HG02943 (cell line): ENCODE measurements at regions not wholly inside any gene's neighbourhood (a gene's known extent, or its start where the extent isn't known, plus 50 kb on each side); places are given as distances from the start of the nearest gene placed in this dataset.

ENCODE experiments used
- ATAC-seq: cut with Tn5 transposase; IDR thresholded peaks from one replicate; pipeline ENCODE4 v1.9.1; 2021; ENCODE audit warnings: mild to moderate bottlenecking, low read depth, moderate library complexity; ENCODE audit not compliant: unreplicated experiment

GRCh38 chr3:111244760-111245159 lies 173.1 kb downstream of the NECTIN3 start:
- ATAC-seq = no peak

DNA sequence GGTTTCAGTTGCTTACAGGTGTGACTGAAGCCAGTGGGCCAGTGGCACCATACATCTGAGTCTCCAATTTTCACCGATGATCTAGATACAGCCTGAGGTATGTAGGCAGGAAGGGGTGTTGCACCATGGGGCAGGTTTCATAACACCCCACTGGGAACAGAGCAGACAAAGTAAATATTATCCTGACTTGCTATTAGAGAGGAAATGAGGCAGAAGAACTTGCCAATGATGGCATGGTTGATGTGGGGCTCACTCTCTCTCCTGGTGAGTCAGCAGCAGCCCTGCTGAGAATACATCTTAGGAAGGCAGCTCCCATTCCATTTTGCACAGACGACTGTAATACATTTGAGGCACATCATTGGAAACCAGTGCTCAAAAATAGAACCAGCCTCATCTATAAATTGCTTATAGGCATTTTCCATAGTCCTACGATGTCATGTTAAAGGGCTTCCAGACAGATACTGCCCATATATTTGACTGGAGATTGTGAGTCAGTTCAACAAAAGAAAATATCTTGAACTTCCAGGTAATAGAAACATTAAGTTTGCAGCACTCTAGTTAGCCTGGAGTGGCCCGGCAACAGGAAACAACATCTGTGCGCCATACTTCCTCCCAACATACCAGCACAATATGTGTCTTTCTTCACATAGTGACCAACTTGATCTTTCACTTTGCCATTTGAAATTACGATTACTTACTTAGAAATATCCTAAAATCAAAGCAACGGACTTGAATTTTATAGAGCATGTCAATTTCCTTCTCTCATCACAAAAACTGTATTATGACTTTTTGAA lies 175.5 kb downstream of the NECTIN3 start:
- ATAC-seq = no peak

DNA sequence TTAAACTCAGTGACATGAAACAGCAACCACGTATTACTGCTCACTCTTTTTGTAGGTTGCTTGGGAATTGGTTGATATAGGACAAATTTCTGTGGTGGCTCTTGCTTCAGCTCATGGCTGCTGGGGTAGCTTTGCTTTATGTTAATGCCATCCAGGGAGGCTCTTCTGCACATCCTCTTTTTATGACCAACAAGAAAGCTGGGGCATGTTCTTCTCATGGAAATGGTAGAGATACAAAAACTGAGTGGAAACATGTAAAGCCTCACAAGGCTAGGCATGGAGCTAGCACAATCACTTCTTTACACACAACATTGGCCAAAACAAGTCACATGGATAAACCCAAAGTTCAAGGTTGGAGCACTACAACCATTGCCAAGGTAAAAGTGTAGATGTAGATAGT lies 176.8 kb downstream of the NECTIN3 start:
- no peak for ATAC-seq

GRCh38 chr3:111249421-111249820 lies 177.8 kb downstream of the NECTIN3 start:
- no peak for ATAC-seq

GRCh38 chr3:111252779-111253178 lies 181.2 kb downstream of the NECTIN3 start:
- ATAC-seq = no peak

GRCh38 chr3:111253733-111254132 lies 182.1 kb downstream of the NECTIN3 start:
- no peak for ATAC-seq

GRCh38 chr3:111260878-111261277 lies 189.3 kb downstream of the NECTIN3 start:
- no peak for ATAC-seq

DNA sequence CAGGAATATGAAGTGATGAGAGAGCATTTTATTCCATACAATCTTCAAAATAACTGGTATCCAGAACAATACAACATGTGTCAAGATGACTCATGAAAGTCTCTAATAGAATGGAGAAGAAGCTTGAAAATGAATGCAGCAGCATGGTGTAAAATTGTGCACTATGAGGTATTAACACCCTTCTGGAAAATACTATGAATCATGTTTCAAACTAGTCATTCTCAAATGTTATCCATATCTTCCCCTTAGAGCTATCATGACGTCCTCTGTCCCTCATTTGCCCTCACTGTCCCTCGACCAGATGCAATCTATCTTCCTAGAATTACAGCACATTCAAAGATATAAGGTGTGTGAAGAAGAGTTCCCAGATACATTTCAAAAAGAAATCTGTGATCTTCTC lies 198.2 kb downstream of the NECTIN3 start:
- ATAC-seq = no peak

GRCh38 chr3:111277226-111277625 lies 205.6 kb downstream of the NECTIN3 start:
- no peak for ATAC-seq

- no peak for ATAC-seq
Measured at GRCh38 chr3:111278959-111279358, 207.3 kb downstream of the NECTIN3 start.

- no peak for ATAC-seq
Measured at GRCh38 chr3:111282024-111282423, 210.4 kb downstream of the NECTIN3 start.

DNA sequence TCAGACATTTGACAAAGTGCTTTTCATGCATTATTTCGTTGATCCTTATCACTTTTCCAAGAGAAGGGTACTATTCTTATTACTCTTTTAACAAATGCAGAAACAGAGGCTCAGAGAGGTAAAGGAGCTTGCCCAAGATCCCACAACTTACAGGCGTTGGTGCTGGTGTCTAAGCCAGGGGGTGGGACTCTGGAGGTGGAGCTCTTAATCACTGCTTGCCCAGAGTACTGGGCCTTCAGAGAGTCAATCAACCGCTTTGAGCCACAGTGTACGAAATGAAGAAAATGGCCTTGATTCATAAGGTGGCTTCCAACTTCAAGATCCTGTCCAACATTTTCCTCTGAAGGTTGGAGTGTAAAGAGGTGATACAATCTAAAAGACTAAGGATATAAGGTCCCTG lies 211.5 kb downstream of the NECTIN3 start:
- ATAC-seq = no peak

DNA sequence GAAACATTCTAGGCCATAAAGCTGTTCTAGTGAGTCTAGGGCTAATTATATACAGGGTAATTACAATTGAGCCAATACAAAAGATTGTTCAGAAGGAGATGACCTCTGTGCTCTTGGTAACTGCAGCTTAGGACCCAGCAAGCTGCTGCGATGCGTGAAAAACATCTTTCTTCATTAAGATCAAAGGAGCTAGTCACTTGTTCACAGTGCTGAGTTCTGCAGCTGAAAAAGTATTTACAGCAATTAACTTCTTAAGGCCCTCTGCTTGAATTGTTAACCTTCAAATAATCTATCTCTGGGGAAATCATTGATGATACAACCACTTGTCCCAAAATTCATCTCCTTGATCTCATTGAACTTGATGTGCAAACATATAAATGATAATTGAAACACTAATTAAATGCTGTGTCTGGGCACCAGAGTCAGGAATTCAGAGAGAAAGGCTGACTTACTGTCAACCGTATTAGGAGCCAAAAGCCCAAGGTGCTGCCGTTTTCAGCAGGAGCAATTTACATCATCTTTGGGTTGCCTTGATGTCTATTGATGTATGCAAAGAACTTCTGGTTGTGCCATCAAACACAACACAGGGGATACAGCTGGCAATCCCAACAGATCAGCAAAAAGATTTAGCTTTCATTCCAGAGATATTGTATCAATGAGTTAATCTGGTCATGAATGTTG lies 213.0 kb downstream of the NECTIN3 start:
- ATAC-seq = no peak

DNA sequence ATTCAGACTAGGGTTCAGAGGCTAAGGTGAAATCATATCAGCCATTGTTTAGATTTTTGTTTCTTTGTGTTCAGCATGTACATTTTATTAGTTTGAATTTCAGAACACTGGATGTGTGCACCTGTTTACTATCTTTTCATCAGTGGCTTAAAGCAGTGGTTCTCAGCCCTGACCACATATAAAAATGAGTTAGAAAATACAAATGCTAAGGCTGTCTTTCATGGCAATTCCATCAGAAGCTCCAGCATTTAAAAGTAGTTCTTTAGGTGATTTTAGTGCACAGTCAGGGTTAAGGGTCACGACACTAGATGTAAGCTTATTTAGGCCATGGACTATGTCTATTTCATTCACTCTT lies 213.5 kb downstream of the NECTIN3 start:
- ATAC-seq = no peak

DNA sequence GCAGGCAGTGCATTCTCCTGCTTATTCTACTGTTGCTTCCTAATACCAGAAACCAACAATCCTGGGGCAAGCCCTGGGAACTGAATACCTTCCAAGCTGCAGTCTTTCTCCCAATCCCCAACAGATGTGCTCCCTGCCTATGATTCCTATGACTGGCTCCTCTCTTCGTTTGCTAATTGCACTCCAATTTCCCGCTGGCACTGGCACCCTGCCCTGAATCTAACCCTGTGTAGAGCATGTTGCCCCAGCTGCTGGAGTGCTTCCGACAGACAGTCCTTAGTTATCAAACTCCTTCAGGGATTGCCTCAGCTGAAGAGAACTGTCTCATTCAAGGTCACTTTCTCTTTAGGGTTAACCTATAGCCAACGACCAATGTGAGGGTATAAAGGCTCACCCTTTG lies 214.1 kb downstream of the NECTIN3 start:
- ATAC-seq = no peak

DNA sequence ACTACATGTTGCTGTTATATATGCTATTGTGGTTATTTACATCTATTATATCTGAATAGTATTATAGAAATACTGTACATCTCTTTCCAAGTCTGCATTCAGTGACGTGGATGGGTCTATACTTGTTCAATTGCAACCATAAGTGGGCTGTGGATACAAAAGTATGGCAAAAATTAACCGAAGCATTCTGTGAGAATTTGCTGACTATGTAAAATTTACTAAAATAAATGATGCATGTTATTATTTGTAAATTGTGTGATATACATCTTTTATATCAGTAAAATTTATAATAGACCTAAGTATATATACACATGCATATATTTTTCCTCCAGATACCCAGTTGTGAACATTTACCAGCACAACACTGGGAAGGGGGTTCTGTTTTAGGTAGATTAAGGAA lies 215.1 kb downstream of the NECTIN3 start:
- ATAC-seq = no peak

DNA sequence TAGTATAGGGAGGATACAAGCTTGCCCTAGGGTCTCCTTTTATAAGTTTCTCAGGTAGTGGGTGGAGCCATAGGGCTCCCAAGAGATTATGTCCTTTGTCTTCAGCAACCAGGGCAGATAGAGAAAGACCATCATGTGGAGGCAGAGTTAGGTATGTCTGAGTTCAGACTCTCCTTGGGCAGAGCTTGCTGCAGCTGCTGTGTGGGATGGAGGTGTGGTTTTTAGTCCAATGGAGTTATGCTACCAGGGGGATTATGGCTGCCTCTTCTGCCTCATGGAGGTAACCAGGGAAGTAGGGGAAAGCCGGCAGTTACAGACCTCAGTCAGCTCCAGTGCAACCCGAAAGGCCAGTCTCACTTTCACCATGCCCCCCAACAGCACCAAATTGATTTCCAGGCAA lies 220.5 kb downstream of the NECTIN3 start:
- no peak for ATAC-seq

GRCh38 chr3:111299192-111299615 lies 227.6 kb downstream of the NECTIN3 start:
- ATAC-seq = no peak

GRCh38 chr3:111301238-111301798 lies 229.7 kb downstream of the NECTIN3 start:
- ATAC-seq = no peak

DNA sequence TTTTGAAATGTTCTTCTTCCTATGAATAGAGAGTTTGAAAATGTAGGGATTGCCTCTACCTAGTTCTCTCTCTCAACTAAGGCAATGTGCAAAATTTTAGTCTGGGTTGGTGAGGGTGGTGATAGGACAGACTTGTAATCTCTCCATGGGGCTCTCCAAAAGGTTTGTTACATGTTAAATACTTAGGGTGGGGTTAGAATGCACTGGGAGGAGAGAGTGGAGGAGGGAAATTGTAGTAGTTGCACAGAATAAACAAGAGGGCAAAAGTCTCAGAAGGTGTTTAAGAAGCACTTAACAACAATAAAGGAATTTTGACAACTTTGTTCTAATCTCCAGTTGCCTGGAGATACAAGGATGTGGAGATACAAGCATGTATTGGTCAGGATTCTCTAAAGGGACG lies 230.4 kb downstream of the NECTIN3 start:
- ATAC-seq = no peak

DNA sequence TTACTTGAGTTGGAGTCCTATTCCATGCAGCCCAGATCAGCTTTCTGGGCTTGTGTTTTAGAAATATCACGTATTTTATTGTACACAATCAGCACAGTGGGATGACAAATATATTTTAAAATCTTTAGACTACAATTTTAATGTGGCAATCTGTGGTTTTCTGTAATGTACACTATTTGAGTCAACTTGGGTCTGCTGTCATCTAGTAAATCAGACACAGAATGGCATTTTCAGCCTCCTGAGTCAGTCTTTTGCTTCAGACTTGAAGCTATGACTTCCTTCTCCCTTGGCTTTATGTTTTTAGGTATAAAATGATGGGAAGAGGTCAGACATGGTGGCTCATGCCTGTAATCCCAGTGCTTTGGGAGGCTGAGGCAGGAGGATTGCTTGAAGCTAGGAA lies 232.1 kb downstream of the NECTIN3 start:
- ATAC-seq = no peak

DNA sequence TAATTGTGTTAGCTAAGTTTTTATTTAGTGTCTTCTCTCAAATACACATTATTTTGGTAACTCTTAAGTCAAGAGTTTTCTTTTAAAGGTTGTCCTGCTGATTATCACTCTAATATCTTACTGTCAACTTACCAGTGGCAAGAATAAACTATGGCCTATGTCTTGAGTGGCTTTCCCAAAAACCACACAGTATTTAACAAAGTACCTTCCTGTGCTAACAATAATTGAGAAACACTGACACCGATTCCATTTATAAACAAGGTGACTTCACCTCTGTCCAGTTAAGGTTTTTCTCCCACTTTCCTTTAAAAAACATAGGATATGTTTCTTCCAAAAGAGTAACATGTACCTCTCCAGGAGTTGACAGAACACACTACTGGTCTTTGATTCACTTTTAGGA lies 234.3 kb upstream of the CD96 start:
- ATAC-seq = no peak
